ENCODE measurements at regions not wholly inside any gene's neighbourhood (a gene's known extent, or its start where the extent isn't known, plus 50 kb on each side); places are given as distances from the start of the nearest gene placed in this dataset.

DNA sequence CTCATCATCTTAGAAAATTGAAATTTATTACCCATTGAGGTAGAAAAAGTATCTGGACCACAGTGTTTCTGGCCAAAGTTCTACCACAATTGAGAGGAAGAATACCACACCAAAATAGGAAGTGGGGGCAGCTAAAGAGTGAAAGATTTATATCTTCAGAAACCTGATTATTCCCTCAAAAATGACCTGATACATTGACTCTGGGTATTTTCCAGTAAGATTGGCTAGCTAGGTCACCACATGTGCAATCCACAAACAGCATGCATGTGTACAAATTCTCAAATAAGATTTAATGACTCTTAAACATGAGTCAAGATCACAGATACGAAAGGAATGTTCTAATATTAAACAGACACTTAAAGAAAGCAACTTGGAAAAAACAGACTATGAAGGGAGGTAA lies 1516.2 kb upstream of the PCDH20 start:
- intact Hi-C loops (cut with micrococcal nuclease), result no loop called here

DNA sequence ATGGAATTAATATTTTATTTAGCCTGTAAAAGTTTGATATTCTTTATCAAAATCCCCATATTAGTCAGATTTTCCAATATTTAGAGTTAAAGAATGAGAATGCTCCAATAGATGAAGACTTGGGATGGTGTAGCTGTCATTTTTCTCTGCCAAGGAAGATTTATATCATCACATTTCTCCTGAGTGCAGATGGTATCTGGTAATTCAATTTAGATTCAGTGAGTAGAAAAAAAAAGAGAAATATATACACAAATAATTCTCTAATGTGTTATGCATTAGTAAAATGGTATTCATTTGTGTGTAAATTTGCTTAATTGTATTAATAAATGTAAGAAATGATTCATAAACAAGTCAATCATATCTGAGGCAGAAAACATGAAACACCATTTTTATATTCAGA lies 1508.7 kb upstream of the PCDH20 start:
- intact Hi-C loops (cut with micrococcal nuclease), result no loop called here

DNA sequence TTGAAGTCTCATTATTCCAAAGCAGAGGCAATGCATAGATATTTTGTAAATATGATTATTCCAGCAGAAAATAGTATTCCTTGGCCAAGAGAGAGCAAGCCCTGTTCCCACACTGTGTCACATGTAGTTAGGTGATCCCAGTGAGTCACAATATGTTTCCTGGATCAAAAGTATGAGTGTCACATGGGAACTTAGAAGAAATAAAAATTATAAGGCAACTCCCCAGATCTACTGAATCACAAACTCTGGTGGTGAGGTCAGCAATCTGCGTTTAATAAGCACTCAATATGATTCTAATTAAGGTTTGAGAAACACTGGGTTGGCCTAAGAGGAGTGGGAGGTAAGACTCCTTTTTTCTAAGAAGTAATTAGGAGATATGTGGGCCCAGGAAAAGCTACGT lies 1504.5 kb upstream of the PCDH20 start:
- intact Hi-C loops (cut with micrococcal nuclease), result no loop called here

DNA sequence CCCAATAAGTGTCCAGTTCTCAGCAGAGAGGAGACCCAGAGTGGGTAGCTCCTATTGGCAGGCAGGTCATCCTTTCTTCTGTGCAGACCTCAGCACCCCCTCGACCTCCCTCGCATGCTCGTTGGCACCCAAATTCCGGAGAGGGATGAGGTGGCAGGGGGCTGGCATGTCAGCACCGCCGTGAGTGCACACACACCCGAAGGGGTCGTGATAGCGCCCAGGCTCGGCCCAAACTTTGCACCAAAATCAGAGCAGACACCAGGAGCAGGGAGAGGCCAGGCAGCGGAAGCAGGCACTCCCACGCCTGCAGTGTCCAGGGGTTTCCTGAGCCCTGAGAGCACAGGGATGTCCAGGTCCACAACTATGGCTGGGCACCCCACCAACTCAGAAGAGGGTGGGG lies 1503.8 kb upstream of the PCDH20 start:
- intact Hi-C loops (cut with micrococcal nuclease), result no loop called here

DNA sequence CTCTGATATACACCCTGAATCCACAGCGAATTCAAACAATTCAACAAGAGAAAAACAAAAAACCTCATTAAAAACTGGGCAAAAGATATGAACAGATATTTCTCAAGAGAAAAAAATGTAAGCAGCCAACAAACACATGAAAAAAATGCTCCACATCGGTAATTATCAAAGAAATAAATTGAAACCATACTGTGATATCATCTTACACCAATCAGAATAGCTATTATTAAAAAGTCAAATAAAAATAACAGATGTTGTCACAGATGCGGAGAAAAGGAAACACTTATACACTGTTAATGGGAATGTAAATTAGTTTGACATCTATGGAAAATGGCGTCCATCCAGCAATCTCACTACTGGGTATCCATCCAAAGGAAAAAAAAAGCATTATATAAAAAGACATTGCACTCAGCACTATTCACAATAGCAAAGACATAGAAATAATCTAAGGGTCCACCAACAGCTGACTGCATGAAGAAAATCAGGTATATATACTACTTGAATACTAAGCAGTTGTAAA lies 1495.0 kb upstream of the PCDH20 start:
- intact Hi-C loops (cut with micrococcal nuclease), result no loop called here

DNA sequence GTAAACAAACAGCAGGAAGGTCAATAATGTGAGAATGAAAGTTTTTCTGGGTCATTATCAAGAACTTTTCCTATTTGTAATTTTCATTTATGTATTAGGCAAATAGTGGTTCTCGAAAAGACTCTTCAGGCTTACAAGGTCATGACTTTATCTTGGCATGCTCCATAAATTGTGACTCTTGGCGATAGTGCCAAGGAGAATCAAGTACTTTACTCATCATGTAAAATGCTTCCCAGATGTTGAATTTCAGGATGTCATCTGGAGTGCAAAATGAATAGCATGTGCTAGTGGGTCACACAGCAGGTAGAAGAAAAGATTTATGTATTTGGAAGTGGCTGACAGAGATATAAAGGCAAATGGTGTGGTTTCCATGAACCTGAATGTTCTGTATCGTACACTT lies 1492.7 kb upstream of the PCDH20 start:
- intact Hi-C loops (cut with micrococcal nuclease), result no loop called here

DNA sequence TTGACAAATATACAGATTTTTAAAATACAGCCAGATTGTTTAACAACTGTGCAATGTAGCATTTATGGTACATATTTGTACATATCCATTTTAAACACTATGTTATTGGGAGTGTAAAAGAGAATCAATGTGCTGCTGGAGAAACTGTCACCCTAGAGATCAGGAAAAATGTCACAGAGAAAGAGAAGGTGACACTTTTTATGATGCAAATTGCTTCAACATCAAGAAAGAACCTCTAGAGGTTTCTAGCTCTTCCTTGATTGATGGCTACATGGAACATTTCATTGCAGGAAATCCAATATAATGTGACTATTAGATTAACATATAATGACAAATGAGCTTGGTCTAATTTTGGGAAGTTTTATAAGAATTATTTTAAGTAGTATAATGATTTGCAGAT lies 1491.2 kb upstream of the PCDH20 start:
- intact Hi-C loops (cut with micrococcal nuclease), result no loop called here

DNA sequence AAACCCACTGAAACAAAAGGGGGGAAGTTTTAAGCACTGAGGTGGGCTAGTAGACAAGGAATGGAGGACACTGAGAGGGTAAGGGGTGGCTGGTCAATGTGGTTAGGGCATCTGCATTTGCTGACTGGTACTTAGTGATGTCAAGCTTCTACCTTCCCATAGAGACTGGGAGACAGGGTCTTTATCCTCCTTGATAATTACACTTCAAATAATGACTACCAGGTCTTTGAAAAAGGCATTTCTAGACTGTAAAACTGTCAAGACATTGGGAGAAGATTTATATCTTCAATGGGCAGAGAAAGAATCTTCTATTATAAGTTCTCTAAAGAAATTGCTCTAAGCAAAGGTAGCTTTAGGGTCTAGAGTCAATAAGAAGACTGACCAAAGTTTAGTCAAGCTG lies 1490.8 kb upstream of the PCDH20 start:
- intact Hi-C loops (cut with micrococcal nuclease), result no loop called here

DNA sequence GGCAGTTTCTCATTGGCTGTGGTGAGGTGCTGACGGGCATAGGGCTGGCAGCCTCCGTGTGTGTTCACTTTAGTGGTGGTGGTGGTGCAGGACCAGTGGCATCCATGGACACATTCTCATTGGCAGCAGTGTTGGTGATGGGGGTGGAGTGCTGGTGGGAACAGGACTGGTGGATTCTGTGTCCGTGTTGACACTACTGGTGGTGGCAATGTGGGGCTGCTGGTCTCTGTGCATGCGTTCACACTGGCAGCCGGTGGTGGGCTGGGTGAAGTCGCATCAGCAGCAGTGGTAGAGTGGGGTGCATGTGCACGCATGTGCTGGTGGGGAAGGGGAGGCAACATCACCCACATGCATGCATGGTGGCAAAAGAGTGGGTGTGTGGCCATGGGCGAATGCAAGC lies 1471.4 kb upstream of the PCDH20 start:
- intact Hi-C loops (cut with micrococcal nuclease), result no loop called here

DNA sequence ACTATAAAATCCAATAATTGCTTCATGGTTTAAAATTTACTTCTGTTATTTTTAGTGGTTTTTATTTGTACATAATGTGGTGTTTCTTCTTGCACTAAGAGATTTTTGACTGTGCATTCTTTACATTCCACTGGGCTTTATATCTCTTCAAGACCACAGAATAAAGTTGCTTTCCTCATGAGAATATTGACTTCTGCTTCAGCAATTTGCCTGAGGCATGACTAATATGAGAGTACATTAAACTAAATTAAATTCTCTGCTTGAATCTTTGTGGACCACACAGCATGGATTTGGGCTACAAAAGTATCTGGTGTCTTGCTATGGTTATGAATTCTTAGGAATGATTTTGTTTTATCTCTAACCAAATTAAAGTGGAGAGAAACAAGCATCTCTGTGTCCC lies 1463.4 kb upstream of the PCDH20 start:
- intact Hi-C loops (cut with micrococcal nuclease), result no loop called here

DNA sequence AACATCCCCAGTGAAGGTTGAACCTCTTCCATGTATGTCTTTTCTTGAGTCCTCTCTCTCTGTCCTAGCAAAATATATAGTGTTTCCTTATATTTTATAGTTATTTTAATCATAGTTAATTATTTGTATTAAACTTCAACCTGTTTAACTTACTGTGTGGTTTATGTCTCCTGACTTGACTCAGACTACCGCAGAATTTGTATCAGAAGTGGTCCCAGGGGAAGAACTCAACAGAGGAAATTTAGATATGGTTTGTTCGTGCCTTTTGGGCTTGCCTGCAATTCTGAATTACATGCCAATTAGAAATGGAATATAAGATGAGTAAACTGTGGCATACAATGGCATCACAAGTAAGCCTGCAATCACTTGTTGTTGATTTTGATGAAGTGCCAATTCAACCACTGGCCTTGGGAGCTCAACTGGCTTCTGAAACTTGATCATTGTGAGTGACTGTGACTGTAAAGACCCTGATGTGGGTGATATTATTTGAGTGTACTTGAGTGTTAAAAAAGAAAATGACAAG lies 1459.5 kb upstream of the PCDH20 start:
- intact Hi-C loops (cut with micrococcal nuclease), result no loop called here

DNA sequence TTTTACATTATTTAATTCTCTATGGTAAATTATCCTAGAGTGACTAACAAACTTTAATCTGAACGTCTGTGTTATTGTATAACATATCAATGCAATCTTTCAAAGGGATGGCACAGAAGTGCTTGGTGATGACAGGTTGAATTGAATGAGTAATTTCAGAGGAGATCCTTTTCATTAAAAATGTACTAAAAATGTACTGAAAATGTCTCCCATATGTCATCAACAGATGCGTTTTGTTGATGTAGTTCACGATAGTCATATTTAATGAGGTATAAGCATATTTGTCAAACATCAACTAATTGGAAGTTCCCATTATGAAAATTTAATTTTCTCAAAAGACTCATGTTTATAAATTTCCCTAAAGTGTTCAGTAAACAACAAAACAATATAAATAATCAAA lies 1434.7 kb upstream of the PCDH20 start:
- intact Hi-C loops (cut with micrococcal nuclease), result no loop called here

DNA sequence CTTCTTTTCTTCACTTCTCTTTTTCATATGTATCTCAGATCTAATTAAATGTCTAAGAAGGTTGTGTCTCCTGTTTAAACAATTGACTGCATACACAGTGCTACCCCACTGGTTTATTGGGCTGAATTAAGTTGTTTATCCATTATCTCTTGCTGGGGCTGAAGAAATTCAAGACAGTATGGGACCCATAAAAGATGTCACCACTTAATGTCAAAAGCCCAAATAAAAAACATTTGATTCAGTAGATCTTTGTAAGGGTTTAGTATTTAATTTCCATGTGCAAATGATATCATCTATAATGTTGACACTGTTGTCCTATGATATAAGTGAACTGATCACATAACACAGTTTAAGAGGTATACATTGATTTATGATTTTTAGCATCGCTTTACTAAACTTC lies 1431.9 kb upstream of the PCDH20 start:
- intact Hi-C loops (cut with micrococcal nuclease), result no loop called here

DNA sequence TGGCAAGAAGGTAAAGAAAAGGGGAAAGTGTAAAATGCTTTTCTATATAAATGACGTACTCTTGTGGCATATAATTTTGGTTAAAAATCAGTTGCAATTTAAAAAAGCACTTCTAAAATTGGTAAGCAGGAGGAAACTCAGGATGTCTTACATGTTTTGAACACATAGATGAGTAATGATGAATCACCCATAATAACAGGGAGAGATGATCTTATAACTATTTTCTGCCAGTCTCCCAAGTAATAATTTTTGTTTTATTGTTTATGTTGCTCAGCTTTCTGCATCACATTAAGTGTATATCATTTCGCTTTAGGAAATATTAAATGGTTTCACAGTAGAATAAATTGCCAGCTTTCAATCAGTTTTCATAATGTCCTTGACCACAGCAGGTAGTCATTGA lies 1430.7 kb upstream of the PCDH20 start:
- intact Hi-C loops (cut with micrococcal nuclease), result no loop called here

DNA sequence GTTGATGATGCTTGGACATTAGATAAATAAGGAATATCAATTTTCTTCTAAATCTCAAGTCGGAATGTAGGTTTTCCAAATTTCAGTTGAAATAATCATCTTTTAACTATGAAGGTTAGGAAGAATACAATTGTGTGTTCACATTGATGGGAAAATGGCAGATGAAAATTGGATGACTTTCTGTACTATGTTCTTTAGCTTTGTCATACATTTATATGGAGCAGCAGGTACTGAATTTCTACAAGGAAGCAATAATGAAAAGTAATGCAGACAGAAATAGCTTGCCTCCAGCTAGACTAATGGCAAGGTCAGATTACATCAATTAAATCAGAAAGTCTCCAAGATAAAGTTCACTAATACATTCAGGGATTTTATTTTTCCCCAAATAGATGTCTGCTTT lies 1423.7 kb upstream of the PCDH20 start:
- intact Hi-C loops (cut with micrococcal nuclease), result no loop called here

DNA sequence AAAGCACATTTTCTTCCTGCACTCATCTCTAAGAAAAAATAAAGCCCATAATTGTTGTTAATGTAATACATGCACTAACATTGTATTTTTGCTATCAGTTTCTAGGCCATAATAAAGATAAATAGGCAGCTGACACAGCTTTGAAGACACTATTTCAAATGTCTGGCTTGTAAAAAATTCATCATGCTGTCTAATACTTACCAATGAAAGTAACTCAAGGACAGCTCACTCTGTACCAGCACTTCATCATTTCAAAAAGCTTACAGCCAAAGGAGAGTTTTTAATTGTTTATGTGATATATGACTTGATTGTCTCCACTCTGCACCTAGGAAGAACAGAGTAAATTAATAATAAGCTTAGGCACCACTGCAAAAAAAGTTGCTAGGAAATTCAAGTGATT lies 1423.3 kb upstream of the PCDH20 start:
- intact Hi-C loops (cut with micrococcal nuclease), result no loop called here

DNA sequence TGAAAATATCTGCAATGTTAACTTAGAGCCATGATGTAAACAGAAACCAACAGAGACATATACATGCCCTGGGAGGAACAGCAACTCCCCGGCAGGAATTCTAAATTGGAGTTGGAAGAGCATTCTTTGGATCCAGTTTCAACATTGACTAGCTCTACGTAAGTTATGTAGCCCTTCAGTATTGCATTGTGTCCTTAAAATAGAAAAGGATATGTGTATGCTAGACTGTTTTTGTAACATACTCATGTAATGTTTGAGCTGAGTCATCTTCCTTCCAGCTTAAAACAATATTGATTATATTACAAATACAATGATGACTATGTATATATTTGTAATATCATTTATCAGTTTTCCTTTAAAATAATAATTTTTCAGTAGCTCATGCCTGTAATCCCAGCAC lies 1422.2 kb upstream of the PCDH20 start:
- intact Hi-C loops (cut with micrococcal nuclease), result no loop called here

DNA sequence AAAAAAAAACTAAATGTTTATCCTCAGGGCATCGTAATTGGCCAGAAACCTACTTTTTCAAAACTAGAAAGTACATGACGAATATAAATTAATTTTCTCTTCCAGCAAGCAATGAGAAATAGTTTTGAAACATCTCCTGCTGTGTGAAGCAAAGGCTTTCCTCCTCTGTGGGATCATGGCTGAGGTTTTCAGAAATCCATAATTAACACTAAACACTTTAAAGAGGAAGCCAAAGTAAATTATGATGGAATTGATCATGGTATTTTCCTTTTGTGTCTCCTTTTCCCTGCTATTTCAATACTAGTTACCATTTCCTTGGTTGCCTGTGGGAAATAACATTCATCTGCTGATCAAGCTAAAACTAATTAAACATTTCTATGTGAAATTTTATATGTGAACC lies 1413.8 kb upstream of the PCDH20 start:
- intact Hi-C loops (cut with micrococcal nuclease), result no loop called here

DNA sequence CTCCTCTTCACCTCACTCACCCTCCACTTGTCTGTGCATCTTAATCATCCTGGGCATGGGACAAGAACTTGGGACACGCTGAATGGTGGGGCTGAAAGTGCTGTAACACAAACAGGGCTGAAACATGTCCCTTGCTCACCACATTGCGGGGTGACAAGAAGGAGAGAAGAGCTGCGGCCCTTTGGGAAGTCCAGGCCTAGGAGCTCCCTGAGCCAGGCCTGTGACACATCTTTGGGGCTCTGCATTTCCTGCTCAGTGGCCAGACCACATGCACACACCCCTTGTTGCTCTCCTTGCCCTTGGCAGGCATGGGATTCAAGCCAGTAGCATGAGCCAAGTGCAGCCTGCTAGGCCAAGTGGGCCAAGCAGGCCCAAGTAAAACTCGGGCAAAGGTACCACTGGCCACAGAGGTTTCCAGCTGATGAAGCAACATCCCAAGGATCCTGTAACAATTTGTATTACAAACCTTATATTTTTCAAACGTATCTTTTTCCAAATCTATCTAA lies 1384.3 kb upstream of the PCDH20 start:
- intact Hi-C loops (cut with micrococcal nuclease), result no loop called here

DNA sequence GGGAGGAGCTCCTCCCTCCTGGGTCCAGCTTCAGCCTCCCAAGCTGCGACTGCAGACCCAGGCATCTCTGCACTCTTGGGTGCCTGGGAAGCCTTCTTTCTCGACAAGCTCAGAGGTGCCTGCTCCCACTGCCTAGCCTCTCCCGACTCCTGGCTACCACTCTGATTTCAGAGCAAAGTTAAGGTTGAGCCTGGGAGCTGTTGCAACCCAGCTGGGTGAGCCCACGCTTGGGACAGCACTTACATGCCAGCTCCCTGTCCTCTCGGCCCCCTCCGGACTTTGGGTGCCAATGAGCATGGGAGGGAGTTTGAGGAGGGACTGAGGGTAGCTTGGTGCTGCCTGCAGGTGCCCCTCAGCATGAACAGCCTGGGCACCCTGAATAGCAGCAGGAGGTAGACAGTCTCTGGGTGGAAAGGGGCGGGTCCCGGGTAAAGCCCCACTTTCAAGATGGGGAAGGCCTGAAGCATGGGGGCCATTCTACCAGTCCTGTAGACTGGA lies 1383.4 kb upstream of the PCDH20 start:
- intact Hi-C loops (cut with micrococcal nuclease), result no loop called here

DNA sequence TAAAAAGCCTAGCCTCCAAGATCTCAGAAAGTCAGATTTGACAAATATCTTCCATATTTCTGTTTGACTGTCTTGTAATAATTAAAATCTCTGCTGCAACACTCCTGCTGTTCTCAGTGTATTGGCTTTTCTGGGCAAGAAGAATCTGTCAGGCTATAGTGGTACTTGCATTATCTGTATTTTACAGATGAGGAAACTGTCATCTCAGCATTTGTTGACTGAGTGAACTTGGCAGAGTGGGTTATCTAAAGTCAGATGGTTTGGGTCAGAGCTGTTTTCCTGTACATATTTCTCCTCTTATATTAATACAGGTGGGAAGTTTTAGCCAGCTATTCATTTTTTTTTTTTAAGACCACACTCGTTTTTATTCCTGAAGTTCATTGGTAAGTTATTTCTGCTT lies 1378.2 kb upstream of the PCDH20 start:
- intact Hi-C loops (cut with micrococcal nuclease), result no loop called here

DNA sequence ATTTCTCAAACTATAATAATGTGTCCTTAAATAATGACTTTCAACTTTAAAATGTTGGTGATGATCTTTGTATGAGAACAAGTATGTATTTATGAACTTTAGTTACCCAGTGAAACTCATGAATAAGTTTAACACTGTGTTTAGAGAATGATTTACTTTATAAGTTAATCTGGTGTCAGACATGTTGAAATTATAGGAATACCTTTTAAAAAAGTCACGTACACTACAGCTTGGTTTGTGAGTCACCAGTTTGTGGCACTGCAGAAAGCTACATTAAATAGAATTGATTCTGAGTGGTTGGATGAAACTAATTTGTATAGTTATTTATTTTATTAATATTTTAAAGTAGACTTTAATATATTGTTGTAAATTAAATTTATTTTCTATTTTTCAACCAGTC lies 1366.2 kb upstream of the PCDH20 start:
- intact Hi-C loops (cut with micrococcal nuclease), result no loop called here

DNA sequence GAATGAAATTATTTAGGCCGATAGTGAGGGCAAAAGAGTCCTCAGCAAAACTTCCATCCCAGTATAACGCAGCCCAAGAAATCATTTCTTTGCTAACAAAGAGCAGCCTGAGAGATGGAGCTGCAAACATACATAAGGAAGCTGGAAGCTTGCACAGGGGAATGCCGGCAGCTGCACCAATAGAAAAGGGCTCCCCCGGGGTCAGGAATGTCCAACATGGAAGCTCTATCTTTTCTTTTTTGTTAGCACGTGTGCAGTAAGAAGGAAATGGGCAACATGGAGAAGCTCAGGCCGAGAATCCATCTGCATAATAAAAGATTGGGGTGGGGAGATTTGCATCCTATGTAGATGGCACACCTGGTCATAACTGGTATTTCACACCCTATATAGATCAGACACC lies 1363.5 kb upstream of the PCDH20 start:
- intact Hi-C loops (cut with micrococcal nuclease), result no loop called here

DNA sequence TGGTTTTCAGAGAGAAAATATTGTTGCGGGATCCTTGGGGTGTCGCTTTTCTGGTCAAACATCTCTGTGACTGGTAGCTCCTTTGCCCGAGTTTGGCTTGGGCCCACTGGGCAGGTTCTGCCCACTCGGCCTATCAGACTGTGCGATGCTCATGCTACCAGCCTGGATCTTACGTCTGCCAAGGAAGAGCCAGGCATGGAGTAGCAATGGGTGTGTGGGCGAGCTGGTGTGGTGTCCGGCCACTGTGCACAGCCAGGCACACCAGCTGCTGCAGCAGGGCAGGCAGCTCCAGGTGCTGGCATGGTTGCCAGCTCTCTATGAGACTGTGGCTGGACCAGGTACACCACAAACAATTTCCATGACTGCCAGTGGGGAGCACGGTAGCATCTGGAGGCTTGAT lies 1351.8 kb upstream of the PCDH20 start:
- intact Hi-C loops (cut with micrococcal nuclease), result no loop called here

Data from T-helper 1 cell treated with Interleukin-12 subunit alpha and Interleukin-12 subunit beta and Interleukin-4 antibody, amounts not matched to agents 30 ng/mL and 1 ng/mL, for 36 hours (primary cell).